ENCODE measurements at regions not wholly inside any gene's neighbourhood (a gene's known extent, or its start where the extent isn't known, plus 50 kb on each side); places are given as distances from the start of the nearest gene placed in this dataset.
"Not testable (repeated sequence)": the region's sequence is repeated elsewhere in the genome, so short reads cannot be mapped to it uniquely, and the experiment has no call there.

- H3K27ac Mint-ChIP-seq; H3K4me1 Mint-ChIP-seq (ENCODE audit: low read depth in 2 of 2); H3K9me3 Mint-ChIP-seq; H3K36me3 Mint-ChIP-seq; H3K27me3 Mint-ChIP-seq; ATAC-seq; H3K4me3 Mint-ChIP-seq: not testable (repeated sequence)
- DNase-seq (ENCODE audit: low spot score): peak; percentile 58
Measured at GRCh38 chr9:40196165-40196714, 840.8 kb downstream of the SPATA31A1 start.

- not testable (repeated sequence) for H3K4me3 Mint-ChIP-seq; H3K36me3 Mint-ChIP-seq; H3K4me1 Mint-ChIP-seq (ENCODE audit: low read depth in 2 of 2); H3K9me3 Mint-ChIP-seq; DNase-seq (ENCODE audit: low spot score); ATAC-seq; H3K27me3 Mint-ChIP-seq; H3K27ac Mint-ChIP-seq
Measured at GRCh38 chr9:40196803-40197202, 841.3 kb downstream of the SPATA31A1 start.

GRCh38 chr9:40221596-40222233 is 866.2 kb downstream of the SPATA31A1 start:
- H3K27ac Mint-ChIP-seq; H3K27me3 Mint-ChIP-seq; H3K9me3 Mint-ChIP-seq; H3K4me3 Mint-ChIP-seq; H3K36me3 Mint-ChIP-seq; ATAC-seq; DNase-seq (ENCODE audit: low spot score); H3K4me1 Mint-ChIP-seq (ENCODE audit: low read depth in 2 of 2): not testable (repeated sequence)

GRCh38 chr9:40222617-40223200 is 867.2 kb downstream of the SPATA31A1 start:
- H3K27me3 Mint-ChIP-seq; H3K36me3 Mint-ChIP-seq; H3K27ac Mint-ChIP-seq; H3K4me3 Mint-ChIP-seq; ATAC-seq; H3K4me1 Mint-ChIP-seq (ENCODE audit: low read depth in 2 of 2); H3K9me3 Mint-ChIP-seq: not testable (repeated sequence)
- peak; percentile 56 for DNase-seq (ENCODE audit: low spot score)

GRCh38 chr9:40223353-40223752 is 867.9 kb downstream of the SPATA31A1 start:
- ATAC-seq; H3K27ac Mint-ChIP-seq; H3K36me3 Mint-ChIP-seq; H3K9me3 Mint-ChIP-seq; H3K4me3 Mint-ChIP-seq; H3K4me1 Mint-ChIP-seq (ENCODE audit: low read depth in 2 of 2); H3K27me3 Mint-ChIP-seq: not testable (repeated sequence)
- DNase-seq (ENCODE audit: low spot score): peak; percentile 49

All from natural killer cell treated with Interleukin-12 subunit alpha and Interleukin-12 subunit beta and Interleukin-15 and Interleukin-18, amount 100 ng/mL, for 72 hours (primary cell).